HG02588 (cell line): ENCODE measurements at regions not wholly inside any gene's neighbourhood (a gene's known extent, or its start where the extent isn't known, plus 50 kb on each side); places are given as distances from the start of the nearest gene placed in this dataset.

Experiments used
- ATAC-seq: cut with Tn5 transposase; IDR thresholded peaks from one replicate; pipeline ENCODE4 v1.9.1; 2021; ENCODE audit warnings: mild to moderate bottlenecking, moderate library complexity; ENCODE audit not compliant: unreplicated experiment

- ATAC-seq = no peak
Measured at GRCh38 chr14:51395361-51395849, 155.4 kb downstream of the TMX1 start.

GRCh38 chr14:51396222-51396815 is 156.3 kb downstream of the TMX1 start:
- ATAC-seq = no peak

DNA sequence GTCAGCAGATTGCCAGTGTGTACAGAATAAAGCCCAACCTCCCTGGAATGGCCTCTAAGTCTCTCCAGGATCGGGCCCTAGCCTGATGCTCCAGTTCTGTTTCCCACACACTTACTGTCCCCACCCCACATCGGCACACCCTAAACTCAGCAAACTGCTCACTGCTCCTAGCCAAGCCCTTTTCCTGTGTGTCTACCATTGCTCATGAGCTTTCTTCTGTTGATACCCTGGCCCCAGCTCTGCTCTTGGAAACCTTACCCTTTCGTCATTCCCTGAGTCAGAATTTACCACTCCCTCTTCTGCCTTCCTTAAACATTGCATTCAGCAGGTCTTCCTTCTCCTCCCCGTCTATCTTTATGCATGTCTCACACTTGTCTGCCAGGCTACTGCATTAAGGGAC is 158.9 kb downstream of the TMX1 start:
- ATAC-seq = no peak

DNA sequence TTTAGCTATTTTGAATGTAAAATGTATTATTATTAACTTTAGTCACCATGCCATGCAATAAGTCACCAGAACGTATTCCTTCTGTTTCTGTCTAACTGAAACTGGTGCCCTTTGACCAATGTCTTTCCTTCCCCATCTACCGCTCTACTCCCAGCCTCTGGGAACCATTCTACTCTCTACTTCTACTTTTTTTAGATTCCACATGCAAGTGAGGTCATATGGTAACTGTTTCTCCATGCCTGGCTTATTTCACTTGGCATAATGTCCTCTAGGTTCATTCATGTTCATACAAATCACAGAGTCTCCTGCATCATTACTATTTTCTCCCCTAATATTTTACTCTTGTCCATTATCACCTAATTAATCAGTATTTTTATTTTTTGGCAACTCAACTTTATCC is 160.1 kb downstream of the TMX1 start:
- no peak for ATAC-seq

- no peak for ATAC-seq
Measured at GRCh38 chr14:51401272-51401671, 161.2 kb downstream of the TMX1 start.

GRCh38 chr14:51401756-51402155 is 161.7 kb downstream of the TMX1 start:
- ATAC-seq = no peak

- ATAC-seq = no peak
Measured at GRCh38 chr14:51410897-51411296, 170.8 kb downstream of the TMX1 start.

- no peak for ATAC-seq
Measured at GRCh38 chr14:51419685-51420084, 179.6 kb downstream of the TMX1 start.

DNA sequence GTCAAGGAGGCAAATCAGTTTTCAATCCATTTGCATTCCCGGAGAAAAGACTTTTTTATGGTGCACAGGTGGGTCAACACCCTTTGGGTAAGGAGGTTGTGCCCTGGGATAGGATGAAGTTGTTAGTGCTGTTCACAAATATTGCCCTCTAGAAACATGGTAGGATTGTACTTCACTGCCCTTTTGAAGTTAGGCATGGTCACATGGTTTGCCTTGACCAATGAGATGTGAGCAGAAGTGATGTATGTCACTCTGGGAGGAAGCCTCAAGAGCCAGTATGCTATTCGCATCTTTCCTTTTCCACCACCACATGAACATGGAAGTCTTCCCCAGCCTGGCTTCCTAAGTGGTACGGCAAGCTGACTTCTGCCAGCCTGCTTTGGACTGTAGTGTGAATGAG is 182.7 kb downstream of the TMX1 start:
- ATAC-seq = no peak

GRCh38 chr14:51424041-51424440 is 184.0 kb downstream of the TMX1 start:
- ATAC-seq = no peak

GRCh38 chr14:51424561-51425251 is 184.7 kb downstream of the TMX1 start:
- no peak for ATAC-seq

DNA sequence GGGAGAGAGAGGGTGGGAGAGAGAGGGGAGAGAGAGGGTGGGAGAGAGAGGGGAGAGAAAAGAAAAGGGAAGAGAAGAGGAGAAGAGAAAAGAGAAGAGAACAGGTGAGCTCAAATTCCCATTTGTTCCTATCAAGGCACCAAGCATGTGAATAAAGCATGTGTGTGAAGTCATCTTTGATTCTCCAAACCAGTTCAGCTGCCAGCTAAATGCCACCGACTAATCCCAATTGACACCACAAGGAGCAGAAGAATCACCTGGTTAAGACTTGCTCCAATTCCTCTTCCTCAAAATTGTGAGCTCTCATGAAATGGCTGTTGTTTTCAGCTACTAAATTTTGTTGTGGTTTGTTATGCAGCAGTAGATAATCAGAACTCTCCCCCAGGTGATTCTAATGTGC is 188.9 kb downstream of the TMX1 start:
- ATAC-seq = no peak

DNA sequence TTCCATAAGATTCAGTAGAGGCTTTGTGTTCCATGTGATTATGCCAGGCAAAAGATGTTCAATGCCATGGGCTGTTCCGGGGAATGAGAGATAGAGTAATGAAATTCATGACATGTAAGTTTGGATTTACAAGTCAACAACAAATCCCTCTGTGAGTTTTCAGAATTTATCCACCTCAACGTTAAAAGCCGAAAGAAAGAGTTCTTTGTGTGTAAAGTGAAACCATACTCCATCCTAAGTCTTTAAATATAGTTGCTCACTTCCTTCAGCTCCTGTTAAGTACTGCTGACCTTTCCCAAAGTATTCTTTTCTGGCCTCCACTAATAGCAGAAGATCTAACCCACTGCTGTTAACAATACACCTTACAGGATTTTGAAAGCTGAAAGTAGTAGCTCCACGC is 190.0 kb downstream of the TMX1 start:
- no peak for ATAC-seq

GRCh38 chr14:51430633-51431032 is 190.6 kb downstream of the TMX1 start:
- peak; percentile 28 for ATAC-seq

GRCh38 chr14:51431033-51431709 is 191.1 kb downstream of the TMX1 start:
- peak; percentile 44 for ATAC-seq

DNA sequence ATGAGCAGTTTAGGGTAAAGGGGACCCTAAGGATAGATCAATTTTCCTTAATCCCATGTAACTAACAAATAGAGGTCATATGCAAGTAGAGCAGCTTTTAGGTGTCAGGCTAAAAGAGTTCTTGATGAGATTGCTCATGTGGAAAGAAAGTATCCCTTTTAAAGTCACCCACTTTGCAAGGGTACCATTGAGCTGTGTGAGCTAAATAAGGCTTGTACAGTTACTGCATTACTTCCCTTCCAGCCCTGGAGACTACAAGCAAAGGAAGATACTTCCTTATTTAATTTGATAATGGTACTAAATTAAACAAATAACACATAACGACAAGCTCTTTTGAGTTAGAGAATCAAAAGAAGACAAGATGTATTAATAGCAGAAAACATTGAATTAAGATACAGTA is 191.7 kb downstream of the TMX1 start:
- ATAC-seq = no peak

DNA sequence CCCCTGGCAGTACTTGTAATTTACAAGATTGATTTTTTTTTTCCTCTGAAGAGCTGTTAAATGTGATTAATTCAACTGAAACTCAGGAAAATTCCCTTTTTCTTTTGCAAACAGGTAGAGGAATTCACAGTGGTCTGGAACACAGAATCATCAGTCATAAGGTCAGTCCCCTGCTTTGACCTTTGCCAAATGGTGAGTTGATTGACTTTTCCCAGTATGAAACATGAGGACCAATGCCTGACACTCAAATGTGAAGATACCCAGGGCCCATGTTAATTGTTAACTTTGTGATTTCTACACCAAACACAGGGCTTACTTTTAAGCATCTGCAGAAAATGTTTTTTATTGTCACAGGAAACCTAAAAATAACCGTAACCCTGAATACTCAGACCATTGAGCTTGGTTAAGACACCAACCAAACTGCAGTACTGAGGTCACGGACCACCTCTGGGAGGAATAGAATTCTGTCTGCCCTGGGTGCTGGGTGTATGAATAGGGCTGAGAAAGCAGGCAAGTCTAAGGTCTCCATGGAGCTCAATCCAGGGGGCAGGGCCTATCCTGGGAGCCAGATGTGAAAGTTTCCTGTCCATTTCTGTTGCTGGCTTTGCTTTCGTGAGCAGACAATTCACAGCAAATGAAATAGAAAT is 192.4 kb downstream of the TMX1 start:
- no peak for ATAC-seq

DNA sequence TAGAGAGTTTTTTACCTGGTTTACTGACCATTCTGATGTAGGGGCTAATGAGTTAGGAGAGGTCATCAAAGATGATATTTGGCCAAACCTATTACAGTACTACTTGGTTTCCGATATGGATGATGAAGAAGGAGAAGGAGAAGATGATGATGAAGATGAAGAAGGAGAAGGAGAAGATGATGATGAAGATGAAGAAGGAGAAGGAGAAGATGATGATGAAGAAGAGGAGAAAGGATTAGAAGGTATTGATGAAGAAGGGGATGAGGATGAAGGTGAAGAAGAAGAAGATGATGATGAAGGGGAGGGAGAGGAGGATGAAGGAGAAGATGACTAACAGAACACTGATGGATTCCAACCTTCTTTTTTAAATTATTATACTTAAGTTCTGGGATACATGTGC is 196.6 kb downstream of the TMX1 start:
- no peak for ATAC-seq

DNA sequence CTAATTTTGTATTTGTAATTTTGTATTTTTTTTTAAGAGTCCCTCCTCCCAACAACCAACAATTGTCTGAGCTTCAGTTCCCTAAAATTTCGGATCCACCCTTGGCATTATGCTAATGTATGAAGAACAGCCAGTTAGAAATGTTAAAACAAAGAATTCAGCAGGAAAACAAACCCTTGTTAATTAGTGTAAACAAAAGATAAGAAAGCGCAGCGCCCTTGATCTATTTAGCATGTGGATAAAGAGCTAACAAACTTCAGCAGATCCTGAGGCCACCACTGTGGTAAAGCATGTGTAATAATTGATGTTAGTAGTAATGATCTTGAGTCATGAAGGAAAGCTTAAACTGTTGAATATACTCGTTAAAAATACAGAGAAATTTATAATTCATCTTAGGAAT is 199.8 kb downstream of the TMX1 start:
- no peak for ATAC-seq

DNA sequence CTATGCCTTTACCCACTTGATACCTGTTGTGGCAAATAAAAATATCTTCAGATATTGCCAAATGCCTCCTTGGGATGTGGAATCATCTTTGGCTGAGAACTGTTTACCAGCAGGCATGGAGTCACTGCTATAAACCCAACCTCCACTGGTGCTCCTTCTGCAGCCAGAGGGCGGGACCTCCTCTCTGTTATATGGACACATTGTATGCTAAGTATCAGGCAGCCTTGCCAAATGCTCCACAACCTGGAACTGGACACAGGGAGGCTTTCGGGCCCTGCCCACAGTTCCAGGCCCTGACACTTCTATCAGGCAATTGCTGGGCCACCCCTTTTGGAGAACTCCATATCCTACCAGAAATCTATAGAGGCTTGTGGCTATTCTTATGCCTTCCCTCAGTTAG is 201.0 kb downstream of the TMX1 start:
- no peak for ATAC-seq

- ATAC-seq = no peak
Measured at GRCh38 chr14:51442513-51443175, 202.6 kb downstream of the TMX1 start.
